CD1c-positive myeloid dendritic cell (primary cell): ENCODE measurements at regions not wholly inside any gene's neighbourhood (a gene's known extent, or its start where the extent isn't known, plus 50 kb on each side); places are given as distances from the start of the nearest gene placed in this dataset.

Experiments used
- DNase-seq: peaks from one replicate; pipeline ENCODE4 v3.0.0-alpha.2; 2016; ENCODE audit errors: extremely low spot score

DNA sequence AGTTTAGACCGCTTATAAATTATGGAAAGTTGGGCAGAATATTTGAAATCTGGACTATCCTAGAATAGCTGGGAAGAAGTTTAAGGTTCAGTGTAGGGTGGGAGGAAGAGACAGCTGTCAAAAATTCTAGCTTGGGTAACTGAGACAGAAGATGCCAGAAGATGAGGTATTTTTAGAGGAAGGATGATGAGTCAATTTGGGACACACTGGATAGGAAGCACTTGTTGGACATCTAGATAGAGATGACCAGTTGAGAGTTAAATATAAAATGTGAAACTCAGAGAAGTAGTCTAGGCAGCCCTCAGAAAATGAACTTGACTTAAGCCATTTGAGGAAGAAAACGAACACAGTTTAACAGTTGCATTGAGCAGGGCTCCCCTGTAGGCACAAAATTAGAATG, 137.9 kb upstream of the MAP9 start:
- DNase-seq: no peak

DNA sequence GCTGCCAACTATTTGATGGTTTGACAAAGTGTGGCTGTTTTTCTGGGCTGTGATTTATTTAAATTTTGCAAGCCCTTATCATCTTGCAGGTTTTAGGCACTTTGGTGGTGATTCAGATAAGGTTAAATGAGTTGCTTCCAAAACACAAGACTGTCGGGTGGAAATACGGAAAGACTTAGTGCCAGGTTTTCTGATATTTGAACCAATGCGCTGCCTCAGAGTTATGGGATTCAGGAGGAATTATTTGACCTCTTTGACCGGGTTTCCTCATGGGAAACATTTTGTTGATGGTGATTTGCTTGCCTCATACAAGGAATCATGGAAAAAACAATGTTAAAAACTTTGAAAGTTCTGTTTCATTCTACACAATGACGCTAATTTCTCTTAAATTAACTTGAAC, 136.1 kb upstream of the MAP9 start:
- DNase-seq: no peak

DNA sequence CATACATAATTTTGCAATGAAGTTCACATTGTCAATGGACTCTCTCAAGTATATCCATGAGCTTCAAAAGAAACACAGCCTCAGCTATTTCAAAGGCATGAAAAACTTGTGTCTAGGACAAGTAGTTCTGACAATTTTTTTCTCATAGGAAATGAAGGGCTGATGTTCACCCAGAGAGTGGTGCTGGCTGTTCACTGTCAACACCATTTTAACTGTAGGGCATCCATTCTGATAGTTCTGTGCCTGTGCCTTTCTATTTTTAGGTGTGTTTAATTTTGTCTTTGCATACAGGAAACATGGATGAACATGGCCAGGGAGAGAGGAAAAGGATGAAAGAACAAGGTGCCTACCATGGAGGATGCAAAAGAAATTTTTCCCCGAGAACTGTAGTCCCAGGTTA, 135.3 kb upstream of the MAP9 start:
- no peak for DNase-seq

DNA sequence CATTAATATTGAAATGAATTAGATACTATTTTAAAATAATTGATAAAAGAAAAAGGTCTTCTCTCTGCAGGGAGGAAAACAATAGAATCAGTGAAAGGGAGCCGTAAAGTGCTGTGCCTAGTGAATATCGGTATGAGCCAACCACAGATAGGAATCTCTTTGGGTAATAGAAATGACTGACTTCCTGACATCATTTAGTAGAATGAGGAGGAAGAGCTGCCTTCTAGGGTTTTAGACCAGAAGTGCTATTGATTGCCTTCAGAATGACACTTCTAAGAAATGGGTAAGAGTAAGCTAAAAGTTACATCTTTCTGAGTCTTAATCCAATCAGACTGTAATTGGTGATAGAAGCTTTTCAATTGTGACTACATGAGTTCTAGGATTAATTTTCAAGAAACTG, 134.0 kb upstream of the MAP9 start:
- DNase-seq: no peak

DNA sequence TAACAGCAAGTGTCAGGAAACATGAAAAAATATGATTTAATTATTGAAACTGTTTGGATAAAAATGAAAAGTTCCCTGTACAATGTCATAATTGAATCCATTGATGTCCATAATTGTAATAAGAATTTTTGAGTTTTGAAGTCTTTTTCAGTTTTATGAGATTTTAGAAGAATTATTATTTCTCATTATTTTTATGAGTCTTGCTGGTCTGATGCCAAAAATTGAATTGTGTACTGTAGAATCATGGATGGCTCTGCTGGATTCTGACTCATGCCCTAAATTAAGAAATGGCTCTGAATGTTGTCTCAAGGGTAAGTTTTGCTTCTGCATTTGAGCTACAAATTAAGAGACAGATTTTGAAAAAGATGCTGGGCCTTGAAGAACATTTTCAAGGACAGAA, 132.8 kb upstream of the MAP9 start:
- DNase-seq: peak; percentile 6

DNA sequence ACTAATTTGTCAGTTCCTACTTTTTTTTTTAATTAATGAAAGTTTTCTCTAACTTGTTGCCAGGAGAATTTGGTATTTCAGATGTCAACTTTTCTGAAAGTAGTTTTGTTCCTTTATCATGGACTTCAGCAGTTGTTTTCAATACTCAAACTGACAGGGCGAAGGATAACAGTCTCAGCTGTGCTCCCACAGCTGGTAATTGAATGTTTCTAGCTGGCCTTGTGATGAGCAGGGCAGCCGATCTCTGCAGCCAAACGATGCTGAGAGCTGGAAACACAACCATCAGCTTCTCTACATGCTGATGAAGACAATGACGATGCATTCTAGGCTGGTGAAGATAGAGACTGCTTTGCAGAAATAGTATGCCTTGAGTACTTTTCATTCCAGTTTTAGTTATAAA, 130.0 kb upstream of the MAP9 start:
- DNase-seq: no peak

DNA sequence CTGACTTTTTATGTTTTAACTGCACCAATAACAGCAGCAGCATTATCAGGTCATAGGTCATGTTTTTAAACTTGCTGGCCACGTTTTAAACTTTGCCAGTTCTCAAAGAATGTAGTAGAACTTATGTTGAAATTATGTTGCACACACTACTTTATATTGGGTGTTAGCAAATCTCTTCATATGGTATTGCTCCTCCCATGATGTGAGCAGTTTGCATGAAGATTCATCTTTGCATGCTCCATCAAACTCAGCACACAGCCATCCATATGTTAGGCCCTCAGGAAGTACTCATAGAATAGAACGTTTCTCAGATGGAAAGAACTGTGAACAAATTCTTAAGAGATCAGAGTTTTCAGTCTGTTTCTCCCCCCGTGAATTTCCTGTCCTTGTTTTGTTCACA, 128.6 kb upstream of the MAP9 start:
- DNase-seq: no peak

DNA sequence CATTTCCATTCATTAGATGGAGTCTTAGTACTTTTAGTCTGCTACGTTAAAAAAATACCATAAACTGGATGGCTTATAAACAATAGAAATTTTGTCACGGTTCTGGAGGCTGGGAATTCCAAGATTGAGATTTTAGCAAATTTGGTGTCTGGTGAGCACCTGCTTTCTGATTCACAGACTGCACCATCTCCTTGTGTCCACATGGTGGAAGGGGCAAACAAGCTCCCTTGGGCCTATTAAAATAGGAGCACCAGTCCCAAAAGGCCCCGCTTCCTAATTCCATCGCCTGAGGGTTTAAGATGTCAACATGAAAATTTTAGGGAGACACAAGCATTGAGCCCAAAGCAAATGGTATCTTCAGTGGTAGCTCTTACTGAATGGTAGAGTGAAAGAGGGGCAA, 120.5 kb upstream of the MAP9 start:
- DNase-seq: no peak

DNA sequence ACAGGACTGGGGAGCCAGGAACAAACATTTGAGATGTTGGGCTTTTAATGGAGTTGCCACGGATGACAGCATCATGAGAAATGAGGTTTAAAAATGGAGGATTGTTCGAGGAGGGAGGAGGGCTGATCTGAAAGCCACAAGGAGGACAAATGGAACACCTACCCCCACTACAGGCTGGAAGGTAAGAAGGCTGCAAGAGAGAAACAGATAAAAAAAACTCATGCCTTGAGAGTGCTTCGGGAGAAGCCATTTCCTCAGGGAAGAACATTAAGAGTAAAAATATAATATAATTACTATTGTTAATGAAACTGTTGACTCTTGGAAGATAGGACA, 119.5 kb upstream of the MAP9 start:
- no peak for DNase-seq

DNA sequence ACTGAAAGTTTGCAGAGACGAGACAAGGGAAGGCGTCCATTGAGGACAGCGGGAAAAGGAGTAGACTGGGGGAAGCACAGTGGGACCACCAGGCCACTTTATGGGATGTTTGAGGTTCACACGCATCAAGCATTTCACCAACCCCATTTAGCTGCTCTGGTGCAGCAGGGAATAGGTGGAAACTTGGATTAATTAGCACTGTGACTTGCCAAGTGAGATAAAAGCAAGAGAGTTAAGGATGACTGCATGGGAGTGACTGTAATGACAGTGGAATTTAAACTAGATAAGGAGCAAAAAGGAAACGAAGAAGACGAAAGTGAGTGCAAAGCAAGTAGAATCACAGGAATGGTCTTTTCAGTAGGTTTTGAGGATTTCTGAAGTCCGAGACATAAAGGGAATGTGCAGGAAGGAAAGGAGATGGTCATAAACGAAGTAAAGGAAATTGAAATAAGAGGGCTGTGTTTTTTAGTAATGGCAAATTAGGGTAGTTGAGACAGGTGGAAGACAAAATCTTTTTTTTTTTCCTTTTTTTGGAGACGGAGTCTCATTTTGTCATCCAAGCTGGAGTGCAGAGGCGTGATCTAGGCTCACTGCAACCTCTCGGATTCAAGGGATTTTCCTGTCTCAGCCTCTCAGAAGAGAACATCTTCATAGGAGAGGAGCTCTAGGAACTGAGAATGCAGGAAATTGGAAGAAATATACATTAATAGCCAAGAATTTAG, 119.0 kb upstream of the MAP9 start:
- DNase-seq: no peak

DNA sequence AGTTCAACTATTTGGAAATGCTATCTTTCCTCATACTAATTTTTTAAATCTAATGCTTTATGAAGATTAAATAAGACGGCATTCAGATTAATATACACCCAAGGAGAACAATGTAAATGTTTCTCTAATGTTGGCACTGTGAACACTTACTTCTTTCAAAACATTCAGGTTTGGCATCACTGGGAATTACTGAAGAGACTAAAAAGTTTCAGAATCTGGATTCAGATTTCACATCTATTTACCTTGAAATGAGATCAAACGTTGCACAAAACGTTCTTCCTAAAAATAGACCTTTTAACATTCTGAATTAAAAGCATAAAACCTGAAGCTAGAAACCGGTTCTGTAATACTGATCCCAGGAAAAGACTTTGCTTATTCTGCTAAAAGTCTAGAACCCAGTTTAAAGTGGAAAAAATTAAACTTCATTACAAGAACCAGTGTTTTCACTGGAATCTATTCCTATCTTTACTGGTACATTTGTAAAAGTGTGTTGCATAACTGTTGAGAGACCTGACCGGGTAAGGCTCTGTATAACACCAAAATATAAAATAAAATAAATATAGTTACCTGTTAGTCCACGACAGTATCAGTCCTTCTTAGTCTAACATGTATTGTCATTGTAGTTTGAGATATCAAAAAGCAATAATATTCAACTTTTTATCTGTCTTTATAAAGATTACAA, 117.4 kb upstream of the MAP9 start:
- DNase-seq: no peak

DNA sequence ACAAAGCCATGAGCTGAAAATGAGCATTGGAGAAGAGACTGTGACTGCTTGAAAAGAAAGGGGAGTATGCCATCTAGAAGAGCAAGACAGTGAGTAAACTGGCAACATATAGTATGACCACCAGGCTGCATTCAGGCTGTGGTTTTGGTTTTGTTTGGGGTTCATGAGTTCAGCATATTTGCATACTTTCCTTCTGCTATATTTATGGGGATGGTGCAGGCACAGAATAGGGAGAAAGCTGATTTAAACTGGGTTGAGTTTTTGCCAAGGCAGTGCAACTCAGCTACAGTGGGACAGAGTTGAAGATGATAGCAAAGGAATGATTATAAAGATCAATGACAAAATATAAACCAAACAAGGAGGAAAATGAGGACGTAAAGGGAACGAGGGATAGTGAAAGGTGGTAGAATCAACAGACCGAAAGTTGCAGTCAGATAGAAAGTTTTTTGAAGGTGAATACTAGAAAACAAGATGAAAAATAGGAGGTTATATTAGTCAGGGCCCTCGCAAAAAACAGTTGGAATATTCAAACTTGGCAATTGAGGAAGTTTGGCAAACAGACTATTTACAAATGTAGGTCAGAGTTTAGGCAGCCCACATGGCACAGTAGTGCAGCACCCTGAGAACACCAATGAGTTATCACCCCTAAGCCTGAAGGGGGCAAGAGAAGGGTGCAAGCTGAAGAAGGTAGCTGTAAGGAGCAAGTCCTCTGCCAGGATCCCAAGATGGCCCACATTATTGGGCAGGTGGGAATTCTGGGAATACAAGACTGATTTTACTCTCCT, 114.8 kb upstream of the MAP9 start:
- DNase-seq: no peak

DNA sequence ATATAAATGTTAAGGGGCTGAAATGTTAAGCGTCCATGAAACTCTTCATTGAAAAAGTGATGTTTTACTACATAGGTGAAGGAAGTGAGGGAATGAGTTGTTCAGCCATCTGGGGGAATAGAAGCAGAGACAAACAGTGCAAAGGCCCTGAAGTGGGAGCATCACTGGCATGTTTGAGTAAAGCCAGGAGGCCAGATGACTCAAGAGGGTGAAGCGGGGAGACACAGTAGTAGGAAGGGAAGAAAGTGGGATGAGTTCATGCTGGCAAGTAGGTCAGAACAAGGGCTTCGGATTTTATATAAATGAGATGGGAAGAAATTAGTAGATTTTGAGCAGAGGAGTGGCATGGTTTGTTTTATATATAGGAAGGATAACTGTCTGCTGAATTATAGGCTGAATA, 112.5 kb upstream of the MAP9 start:
- DNase-seq: no peak

DNA sequence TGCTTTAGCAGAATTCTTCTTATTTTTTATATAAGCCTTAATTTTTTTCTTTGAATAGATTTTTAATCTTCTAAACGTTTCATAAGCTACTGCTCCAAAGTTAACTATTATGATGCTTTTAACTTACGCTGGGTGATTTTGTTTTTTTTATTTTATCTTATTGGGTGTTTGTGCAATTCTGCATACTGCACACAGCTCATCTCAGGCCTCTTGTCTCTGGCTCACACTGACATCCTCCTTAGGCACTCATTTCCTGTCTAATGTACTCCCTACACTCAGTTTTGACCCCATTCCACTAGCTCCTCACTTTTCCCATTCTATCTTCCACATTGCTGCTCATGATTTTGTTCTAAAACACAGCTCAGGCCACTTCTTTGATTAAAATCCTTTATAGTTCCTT, 111.9 kb upstream of the MAP9 start:
- no peak for DNase-seq

DNA sequence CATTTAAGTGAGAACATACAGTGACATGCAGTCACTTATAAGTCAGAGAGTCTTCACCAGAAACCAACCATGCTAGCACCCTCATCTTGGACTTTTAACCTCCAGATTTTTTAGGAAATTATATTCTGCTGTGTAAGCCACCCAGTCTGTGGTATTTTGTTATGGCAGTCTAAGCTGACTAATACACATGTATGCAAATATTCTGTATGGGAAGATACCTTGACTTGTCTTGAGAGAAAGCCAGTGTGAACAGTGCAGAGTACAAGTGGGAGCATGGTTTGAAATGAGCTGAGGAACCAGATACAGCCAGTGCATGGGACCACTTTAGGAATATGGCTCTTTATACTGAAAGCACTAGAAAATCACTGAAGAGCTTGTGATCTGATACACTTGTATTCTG, 110.4 kb upstream of the MAP9 start:
- no peak for DNase-seq

DNA sequence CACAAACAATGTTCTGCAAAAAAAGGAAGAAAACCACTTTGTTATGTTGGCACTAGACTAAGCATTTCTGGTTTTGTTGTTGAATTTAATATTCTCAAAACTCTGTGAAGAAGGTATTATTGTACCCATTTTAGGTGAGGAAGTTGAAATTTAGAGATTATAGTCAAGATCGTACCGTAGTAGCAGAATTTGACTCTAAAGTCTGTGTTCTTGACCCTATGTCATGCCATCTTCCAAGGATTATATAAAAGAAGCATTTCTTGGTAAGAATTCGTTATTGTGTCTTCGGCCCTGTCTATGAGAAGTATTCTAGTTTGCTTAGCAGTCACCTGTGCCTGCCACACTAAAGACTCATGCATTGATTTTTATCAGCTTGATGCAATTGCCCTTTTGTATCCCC, 104.4 kb upstream of the MAP9 start:
- no peak for DNase-seq

DNA sequence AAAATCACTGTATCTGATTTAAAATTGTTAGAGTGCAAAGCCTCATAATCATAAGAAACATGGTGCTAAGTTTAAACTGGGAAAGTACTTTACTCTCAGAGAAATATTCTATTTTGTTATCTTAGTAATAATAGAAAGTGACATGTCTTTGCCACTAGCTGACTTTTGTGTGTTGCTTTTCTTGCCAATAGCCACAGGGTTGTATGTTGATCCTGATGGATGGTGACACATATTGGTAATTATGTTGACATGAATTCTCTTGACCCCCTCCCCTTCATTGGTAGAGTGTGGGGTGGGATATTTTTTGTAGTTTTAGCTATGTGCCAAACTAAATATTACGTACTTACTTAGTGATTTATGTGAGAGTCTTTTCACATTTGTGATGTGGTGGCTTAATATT, 103.1 kb upstream of the MAP9 start:
- no peak for DNase-seq

DNA sequence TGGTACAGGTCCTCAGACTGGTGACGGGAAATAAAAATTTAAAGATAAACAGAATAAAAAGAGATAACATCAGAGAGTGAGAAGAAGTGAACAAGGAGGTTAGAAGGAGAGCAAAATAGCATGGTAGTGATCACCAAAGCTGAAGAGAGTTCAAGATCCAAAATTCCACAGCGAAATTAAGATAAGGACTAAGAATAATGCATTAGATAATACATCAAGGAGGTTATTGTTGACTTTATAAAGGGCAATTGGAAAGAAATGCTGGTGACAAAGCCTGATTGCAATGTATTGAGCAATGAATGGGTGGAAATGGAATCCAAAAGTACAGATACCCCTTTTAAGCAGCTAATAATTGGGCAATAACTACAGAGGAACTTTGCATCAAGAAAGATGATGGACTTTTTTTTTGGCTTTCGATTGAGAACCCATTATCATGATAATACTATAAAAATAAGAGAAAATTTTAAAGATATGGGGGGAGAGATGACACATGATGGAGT, 101.6 kb upstream of the MAP9 start:
- no peak for DNase-seq

DNA sequence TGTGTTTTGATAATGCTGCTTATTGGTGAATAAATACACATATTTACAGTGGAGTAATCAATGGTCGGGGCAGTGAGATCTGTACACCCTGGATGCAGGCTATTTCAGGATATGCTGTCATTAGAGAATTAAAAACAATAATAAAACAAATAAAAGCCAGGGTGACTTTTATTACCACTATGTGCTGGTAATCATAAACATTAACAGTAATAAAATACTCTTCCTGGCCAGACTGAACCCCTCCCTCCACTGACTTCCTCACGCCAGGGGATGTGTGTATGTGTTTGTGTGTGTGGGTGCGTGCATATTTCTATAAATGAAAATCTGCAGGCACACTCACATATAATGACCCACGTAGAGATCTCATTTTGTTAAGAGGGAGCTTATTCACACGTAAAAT, 98.0 kb upstream of the MAP9 start:
- no peak for DNase-seq

DNA sequence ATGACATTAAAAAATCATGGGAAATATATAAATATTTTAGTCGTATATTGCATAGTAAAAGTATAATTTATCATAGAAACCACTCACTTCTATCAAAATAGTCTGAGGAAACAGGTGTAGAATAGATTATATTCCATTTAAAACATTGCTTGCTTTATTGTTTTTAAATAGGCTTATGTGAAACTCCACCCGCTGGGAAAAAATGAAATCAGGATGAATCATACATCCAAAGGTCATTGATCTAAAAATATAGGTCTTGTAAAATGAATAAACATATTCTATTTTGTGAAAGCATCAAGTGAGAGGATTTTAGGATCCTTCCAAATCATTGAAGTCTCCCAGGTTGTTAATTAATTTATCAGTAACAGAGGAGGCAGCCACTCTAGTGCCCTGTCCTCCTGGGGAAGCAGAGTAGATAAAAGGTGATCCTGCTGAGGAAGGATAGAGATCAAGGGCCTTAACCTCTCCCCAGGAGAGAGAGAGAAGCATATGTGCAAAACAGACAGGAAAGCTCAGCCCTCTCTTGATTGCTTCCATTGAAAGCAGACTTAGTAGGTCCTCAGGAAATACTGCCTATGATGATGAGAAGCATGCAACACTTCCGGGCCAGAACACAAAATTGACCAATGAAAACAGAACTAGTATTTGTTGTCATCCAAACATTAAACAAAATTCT, 96.8 kb upstream of the MAP9 start:
- DNase-seq: no peak

DNA sequence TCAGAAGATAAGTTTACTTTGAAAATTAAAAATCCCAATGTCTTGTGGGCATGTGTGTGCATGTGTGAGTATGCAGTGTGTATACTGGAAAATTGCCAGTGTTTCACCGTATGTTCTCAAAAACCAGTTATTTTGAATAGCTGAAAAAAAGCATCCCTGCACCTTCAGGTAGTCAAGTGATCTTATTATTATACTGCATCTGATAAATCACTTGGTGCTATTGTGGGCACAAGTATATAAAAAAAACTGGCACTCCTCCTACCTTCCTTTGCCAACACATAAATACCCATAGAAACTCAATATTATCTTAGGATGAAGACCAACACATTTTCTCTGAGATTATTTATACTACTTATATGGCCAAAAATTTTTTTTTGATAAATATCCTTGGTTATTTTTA, 91.5 kb upstream of the MAP9 start:
- DNase-seq: no peak

DNA sequence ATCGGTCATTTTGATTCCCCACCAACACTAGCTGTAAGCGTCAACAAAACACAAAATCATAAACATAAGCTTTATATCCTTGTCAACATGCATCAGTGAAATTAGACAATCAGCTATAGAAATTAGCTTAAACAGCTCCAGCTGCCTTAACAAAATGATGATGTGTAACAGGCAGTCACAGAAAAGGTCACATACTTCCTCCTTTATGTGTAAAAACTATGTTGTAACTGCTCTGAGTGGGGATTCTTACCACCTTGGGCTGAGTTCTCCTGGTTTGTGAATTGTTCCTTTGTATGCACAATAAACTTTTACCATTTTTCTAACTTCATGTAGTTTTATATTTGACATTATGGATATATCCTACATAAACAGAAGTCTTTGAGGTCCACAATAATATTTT, 73.9 kb upstream of the MAP9 start:
- DNase-seq: peak; percentile 10

DNA sequence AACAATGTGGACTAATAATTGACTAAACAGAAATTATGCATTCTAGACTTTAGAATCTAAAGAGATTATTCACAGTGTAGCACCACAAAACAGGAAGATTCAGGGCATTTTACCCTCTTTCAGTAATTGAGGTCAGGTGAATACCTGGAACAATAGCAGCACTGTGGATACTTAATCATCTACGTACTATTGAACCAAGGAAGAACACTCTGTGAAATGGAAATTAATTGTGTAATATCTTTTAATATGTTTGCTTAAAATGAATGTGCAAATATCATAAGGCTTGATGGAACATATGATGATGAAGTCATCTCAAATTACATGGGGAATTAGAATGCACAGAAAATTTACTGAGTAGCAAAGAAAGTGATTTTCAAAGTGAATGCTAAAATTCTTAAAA, 68.5 kb upstream of the MAP9 start:
- DNase-seq: no peak
